SK-N-SH treated with all-trans-retinoic acid at 6 μM for 48 hours (cell line): ENCODE measurements at regions not wholly inside any gene's neighbourhood (a gene's known extent, or its start where the extent isn't known, plus 50 kb on each side); places are given as distances from the start of the nearest gene placed in this dataset.

Experiments used
- PATZ1 ChIP-seq: fragments of 250-450 bp; sonication (Bioruptor Pico); IDR thresholded peaks from 2 replicates; pipeline ENCODE4 v1.8.0; 2020; ENCODE audit warnings: mild to moderate bottlenecking, moderate library complexity, borderline replicate concordance
- PPARA ChIP-seq: fragments of 250-450 bp; sonication (Bioruptor Pico); IDR thresholded peaks from 2 replicates; pipeline ENCODE4 v1.5.0; 2020; ENCODE audit warnings: mild to moderate bottlenecking, borderline replicate concordance
- RARB ChIP-seq: fragments of 250-450 bp; sonication (Bioruptor Pico); IDR thresholded peaks from 2 replicates; pipeline ENCODE4 v1.8.0; 2021; ENCODE audit warnings: mild to moderate bottlenecking, moderate library complexity
- TCF4 ChIP-seq: fragments of 250-450 bp; sonication (Bioruptor Pico); IDR thresholded peaks from 2 replicates; pipeline ENCODE4 v1.8.0; 2021; ENCODE audit warnings: mild to moderate bottlenecking, moderate library complexity, borderline replicate concordance
- TSHZ2 ChIP-seq: fragments of 250-450 bp; sonication (Bioruptor Pico); IDR thresholded peaks from 2 replicates; pipeline ENCODE4 v1.5.0; 2020; ENCODE audit warnings: mild to moderate bottlenecking, moderate library complexity
- ZFP3 ChIP-seq: fragments of 250-450 bp; sonication (Bioruptor Pico); IDR thresholded peaks from 2 replicates; pipeline ENCODE4 v1.5.0; 2020; ENCODE audit warnings: mild to moderate bottlenecking, moderate library complexity
- ZNF70 ChIP-seq: fragments of 450-650 bp; formaldehyde crosslinking; IDR thresholded peaks from 2 replicates; pipeline ENCODE4 v1.5.0; 2020; ENCODE audit warnings: mild to moderate bottlenecking, moderate library complexity

GRCh38 chr5:159514229-159514810 lies 184.0 kb upstream of the IL12B start:
- TF ChIP-seq RARB (CRISPR knock-in tag): no peak
- no peak for TF ChIP-seq TCF4
- TF ChIP-seq ZFP3 (CRISPR knock-in tag): no peak
- no peak for TF ChIP-seq ZNF70
- TF ChIP-seq TSHZ2 (CRISPR knock-in tag): no peak
- no peak for TF ChIP-seq PATZ1 (CRISPR knock-in tag)
- TF ChIP-seq PPARA (CRISPR knock-in tag): no peak
